ENCODE measurements at regions not wholly inside any gene's neighbourhood (a gene's known extent, or its start where the extent isn't known, plus 50 kb on each side); places are given as distances from the start of the nearest gene placed in this dataset.

DNA sequence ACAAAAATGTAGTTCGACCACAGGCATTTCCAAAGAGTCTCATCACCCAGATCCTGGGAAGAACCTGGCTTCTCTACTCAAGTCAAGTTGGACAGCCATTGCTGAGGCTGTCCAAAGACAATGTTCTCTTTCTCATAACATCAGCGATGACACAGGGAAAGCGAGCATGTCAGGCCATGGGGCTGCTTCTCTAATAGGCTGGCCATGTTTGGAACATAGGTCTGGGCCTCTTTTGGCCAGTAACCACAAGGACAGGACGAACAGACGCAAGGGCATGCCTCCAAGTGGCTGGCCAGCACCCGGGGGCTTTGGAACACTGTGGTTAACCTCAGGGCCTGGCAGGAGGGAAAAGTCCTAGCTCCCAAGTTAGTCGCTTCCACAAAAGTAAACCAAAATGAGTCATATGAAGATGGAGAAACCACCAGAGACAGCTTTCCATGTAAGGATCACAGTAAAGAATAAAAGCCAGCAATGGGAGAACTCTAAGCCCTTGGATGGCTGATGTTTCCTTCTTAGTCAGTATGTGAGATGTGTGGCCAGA lies 80.6 kb upstream of the SLC44A3 start:
- TF ChIP-seq, protein P1, sequence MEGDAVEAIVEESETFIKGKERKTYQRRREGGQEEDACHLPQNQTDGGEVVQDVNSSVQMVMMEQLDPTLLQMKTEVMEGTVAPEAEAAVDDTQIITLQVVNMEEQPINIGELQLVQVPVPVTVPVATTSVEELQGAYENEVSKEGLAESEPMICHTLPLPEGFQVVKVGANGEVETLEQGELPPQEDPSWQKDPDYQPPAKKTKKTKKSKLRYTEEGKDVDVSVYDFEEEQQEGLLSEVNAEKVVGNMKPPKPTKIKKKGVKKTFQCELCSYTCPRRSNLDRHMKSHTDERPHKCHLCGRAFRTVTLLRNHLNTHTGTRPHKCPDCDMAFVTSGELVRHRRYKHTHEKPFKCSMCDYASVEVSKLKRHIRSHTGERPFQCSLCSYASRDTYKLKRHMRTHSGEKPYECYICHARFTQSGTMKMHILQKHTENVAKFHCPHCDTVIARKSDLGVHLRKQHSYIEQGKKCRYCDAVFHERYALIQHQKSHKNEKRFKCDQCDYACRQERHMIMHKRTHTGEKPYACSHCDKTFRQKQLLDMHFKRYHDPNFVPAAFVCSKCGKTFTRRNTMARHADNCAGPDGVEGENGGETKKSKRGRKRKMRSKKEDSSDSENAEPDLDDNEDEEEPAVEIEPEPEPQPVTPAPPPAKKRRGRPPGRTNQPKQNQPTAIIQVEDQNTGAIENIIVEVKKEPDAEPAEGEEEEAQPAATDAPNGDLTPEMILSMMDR (IDR thresholded peaks at IDR 0.05): no peak
- TF ChIP-seq POLR2A (IDR thresholded peaks at IDR 0.05): no peak

Measured in testis (tissue), 2 donors.